Endothelial cell (in vitro differentiated cells): ENCODE measurements at regions not wholly inside any gene's neighbourhood (a gene's known extent, or its start where the extent isn't known, plus 50 kb on each side); places are given as distances from the start of the nearest gene placed in this dataset.

Source experiments
- DNase-seq: peaks from one replicate; pipeline ENCODE4 v3.0.0; 2021; ENCODE audit warnings: low spot score
- H3K27ac Mint-ChIP-seq: one replicate; pipeline ENCODE4 v1.8.0; 2021; ENCODE audit warnings: mixed read lengths, inconsistent platforms; ENCODE audit not compliant: unreplicated experiment
- H3K27me3 Mint-ChIP-seq: one replicate; pipeline ENCODE4 v1.8.0; 2021; ENCODE audit warnings: mild to moderate bottlenecking, moderate library complexity, mixed read lengths, inconsistent platforms; ENCODE audit not compliant: unreplicated experiment
- H3K36me3 Mint-ChIP-seq: one replicate; pipeline ENCODE4 v1.8.0; 2021; ENCODE audit warnings: mild to moderate bottlenecking, low read depth, mixed read lengths, inconsistent platforms; ENCODE audit not compliant: unreplicated experiment
- H3K4me1 Mint-ChIP-seq: one replicate; pipeline ENCODE4 v1.8.0; 2021; ENCODE audit warnings: mild to moderate bottlenecking, mixed read lengths, inconsistent platforms; ENCODE audit not compliant: unreplicated experiment
- H3K4me3 Mint-ChIP-seq: one replicate; pipeline ENCODE4 v1.8.0; 2021; ENCODE audit warnings: mild to moderate bottlenecking, mixed read lengths, inconsistent platforms; ENCODE audit not compliant: unreplicated experiment
- H3K9me3 Mint-ChIP-seq: one replicate; pipeline ENCODE4 v1.8.0; 2021; ENCODE audit warnings: mixed read lengths, inconsistent platforms; ENCODE audit not compliant: unreplicated experiment
- TF ChIP-seq, protein P1 (sequence below): fragments of 200-600 bp; sonication (generic); IDR thresholded peaks from one replicate; pipeline ENCODE4 v1.5.0; 2021; ENCODE audit warnings: antibody characterized with exemption; ENCODE audit not compliant: unreplicated experiment

DNA sequence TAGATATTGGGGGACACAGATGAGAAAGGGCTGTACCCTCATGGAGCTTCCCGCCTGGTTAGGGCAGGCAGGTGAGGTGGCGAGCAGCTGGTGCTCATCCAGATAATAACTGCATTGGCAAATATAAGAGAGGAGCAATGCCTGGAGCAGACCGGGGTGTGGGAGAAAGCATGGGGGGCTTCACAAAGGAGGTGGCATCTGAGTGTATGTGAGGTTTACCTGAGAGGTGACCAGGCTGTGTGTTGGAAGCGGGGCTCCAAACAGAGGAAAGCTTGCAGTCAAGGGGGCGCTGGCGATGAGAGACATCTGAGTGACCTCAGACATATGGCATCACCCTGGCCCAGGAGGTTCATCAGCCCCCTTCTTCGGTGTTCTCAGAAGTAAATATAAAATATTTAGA is 72.1 kb upstream of the PMEPA1 start:
- no peak for DNase-seq
- H3K27me3 Mint-ChIP-seq = peaks cover 4% of the 10 kb centered on the region
- no peak overlapping the region for H3K27ac Mint-ChIP-seq
- H3K36me3 Mint-ChIP-seq = no peaks in the 10 kb centered on the region
- no peaks in the 10 kb centered on the region for H3K9me3 Mint-ChIP-seq
- H3K4me1 Mint-ChIP-seq = peaks cover 19% of the 10 kb centered on the region
- TF ChIP-seq, protein P1, sequence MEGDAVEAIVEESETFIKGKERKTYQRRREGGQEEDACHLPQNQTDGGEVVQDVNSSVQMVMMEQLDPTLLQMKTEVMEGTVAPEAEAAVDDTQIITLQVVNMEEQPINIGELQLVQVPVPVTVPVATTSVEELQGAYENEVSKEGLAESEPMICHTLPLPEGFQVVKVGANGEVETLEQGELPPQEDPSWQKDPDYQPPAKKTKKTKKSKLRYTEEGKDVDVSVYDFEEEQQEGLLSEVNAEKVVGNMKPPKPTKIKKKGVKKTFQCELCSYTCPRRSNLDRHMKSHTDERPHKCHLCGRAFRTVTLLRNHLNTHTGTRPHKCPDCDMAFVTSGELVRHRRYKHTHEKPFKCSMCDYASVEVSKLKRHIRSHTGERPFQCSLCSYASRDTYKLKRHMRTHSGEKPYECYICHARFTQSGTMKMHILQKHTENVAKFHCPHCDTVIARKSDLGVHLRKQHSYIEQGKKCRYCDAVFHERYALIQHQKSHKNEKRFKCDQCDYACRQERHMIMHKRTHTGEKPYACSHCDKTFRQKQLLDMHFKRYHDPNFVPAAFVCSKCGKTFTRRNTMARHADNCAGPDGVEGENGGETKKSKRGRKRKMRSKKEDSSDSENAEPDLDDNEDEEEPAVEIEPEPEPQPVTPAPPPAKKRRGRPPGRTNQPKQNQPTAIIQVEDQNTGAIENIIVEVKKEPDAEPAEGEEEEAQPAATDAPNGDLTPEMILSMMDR = no peak
- no peak overlapping the region for H3K4me3 Mint-ChIP-seq

DNA sequence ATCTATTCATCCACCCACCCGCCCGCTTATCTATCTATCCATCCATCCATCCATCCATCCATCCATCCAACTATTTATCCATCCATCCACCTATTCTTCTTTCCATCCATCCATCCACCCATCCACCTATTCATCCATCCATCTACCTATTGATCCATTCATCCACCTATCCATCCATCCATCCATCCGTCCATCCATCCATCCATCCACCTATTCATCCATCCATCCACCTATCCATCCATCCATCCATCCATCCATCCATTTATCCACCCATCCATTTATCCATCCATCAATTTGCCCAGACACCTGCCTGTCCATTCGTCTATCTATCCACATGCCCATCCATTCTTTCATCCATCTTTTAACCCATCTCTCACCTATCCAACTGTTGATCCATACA is 71.1 kb upstream of the PMEPA1 start:
- TF ChIP-seq, protein P1 = no peak
- H3K9me3 Mint-ChIP-seq = no peaks in the 10 kb centered on the region
- no peaks in the 10 kb centered on the region for H3K36me3 Mint-ChIP-seq
- no peak overlapping the region for H3K27ac Mint-ChIP-seq
- H3K4me1 Mint-ChIP-seq = peaks cover 19% of the 10 kb centered on the region
- H3K27me3 Mint-ChIP-seq = peaks cover 4% of the 10 kb centered on the region
- no peak overlapping the region for H3K4me3 Mint-ChIP-seq
- no peak for DNase-seq

DNA sequence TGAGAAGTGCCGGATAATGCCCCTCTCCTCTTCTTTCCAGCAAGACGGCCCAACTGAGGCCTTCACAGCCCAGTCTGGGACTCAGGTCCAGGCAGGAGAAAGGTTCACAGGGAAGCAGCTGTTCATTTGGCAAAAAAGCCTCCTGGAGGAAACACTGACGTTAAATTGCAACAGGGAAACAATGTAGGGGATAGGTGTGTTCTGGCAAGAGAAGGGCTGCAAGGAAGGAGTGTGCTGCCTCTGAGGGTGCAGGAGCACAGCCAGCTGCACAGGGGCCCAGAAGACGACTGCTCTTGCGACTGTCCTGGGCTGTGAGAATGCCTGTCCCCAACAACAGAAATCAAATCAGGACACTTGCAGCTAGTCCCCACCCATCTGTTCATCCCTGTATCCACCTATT is 70.6 kb upstream of the PMEPA1 start:
- DNase-seq = no peak
- H3K27ac Mint-ChIP-seq = no peak overlapping the region
- H3K4me1 Mint-ChIP-seq = peaks cover 19% of the 10 kb centered on the region
- H3K27me3 Mint-ChIP-seq = peaks cover 6% of the 10 kb centered on the region
- TF ChIP-seq, protein P1 = no peak
- H3K4me3 Mint-ChIP-seq = no peak overlapping the region
- H3K36me3 Mint-ChIP-seq = peaks cover 2% of the 10 kb centered on the region
- H3K9me3 Mint-ChIP-seq = no peaks in the 10 kb centered on the region

DNA sequence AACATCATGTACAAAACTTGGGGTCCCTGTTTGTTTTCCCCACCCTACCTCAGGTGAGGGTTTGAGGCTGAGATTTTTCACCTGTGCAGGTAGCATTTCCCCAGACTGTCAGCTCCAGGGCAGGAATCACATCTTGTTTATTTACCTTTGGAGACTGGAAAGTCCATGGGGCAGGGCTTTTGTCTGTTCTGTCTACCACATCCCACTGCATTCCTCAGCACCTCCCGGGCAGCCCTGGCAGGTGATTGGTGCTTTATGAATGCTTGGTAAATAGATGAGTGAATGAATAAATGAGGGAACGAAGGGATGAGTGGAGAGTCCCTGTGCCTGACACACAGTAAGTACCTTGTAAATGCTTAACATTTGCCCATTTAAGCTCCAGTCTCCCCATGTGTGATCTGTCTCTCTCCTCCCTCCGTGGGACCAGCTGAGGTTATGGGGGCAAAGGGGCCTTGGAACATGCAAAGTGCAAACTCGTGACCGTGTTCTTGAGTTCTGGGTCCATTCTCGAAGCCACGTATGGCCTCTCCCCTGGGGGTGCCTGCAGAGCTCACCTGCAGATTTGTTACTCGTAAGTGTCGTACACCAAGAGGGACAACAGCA is 69.7 kb upstream of the PMEPA1 start:
- no peak for DNase-seq
- no peak overlapping the region for H3K4me3 Mint-ChIP-seq
- H3K9me3 Mint-ChIP-seq = no peaks in the 10 kb centered on the region
- peaks cover 4% of the 10 kb centered on the region for H3K36me3 Mint-ChIP-seq
- no peak overlapping the region for H3K27ac Mint-ChIP-seq
- peaks cover 19% of the 10 kb centered on the region for H3K4me1 Mint-ChIP-seq
- TF ChIP-seq, protein P1 = no peak
- peaks cover 7% of the 10 kb centered on the region for H3K27me3 Mint-ChIP-seq

DNA sequence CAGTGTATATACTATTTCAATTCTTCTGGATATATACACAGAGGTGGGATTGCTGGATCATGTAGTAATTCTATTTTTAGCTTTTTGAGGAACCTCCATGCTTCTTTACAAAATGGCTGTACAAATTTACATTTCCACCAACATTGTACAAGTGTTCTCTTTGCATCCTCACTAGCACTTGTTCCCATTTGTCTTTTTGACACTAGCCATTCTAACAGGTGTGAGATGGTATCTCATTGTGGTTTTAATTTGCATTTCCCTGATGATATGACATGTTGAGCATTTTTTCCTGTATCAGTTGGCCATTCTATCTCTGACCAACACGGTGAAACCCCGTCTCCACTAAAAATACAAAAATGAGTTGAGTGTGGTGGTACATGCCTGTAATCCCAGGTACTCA is 68.1 kb upstream of the PMEPA1 start:
- TF ChIP-seq, protein P1 = no peak
- Mint-ChIP-seq H3K27me3 (peaks cover 5% of the 10 kb centered on the region), H3K27ac (no peak overlapping the region), H3K36me3 (peaks cover 4% of the 10 kb centered on the region), H3K4me1 (peaks cover 19% of the 10 kb centered on the region), H3K4me3 (no peak overlapping the region), H3K9me3 (no peaks in the 10 kb centered on the region)
- no peak for DNase-seq
